Esophagus muscularis mucosa (tissue), 2 donors: ENCODE measurements at regions not wholly inside any gene's neighbourhood (a gene's known extent, or its start where the extent isn't known, plus 50 kb on each side); places are given as distances from the start of the nearest gene placed in this dataset.

ENCODE experiments used
- POLR2A ChIP-seq: fragments of 450-650 bp; IDR thresholded peaks from one replicate; pipeline ENCODE4 v1.6.1; 2017; ENCODE audit warnings: antibody characterized with exemption, moderate library complexity, mild to moderate bottlenecking, low read depth
- POLR2AphosphoS5 ChIP-seq, 2 donors: sonication (generic); formaldehyde crosslinking; IDR thresholded peaks; one replicate each; pipeline ENCODE4 v1.6.1; 2017; ENCODE audit warnings: antibody characterized with exemption in 2 of 2

- TF ChIP-seq POLR2A (no peak), POLR2AphosphoS5 (IDR thresholded peaks at IDR 0.05) (peak in 1 of 2 donors; percentile 49)
Measured at GRCh38 chr17:55584055-55584685, 72.9 kb upstream of the SMIM36 start.
